ENCODE measurements at regions not wholly inside any gene's neighbourhood (a gene's known extent, or its start where the extent isn't known, plus 50 kb on each side); places are given as distances from the start of the nearest gene placed in this dataset.

- no peak for DNase-seq (ENCODE audit: low read depth)
- no peak overlapping the region for H3K4me3 ChIP-seq (ENCODE audit: low read depth, low read length)
- no peak for TF ChIP-seq MYC (IDR thresholded peaks at IDR 0.05; ENCODE audit: low read depth, low read length)
- no peak for TF ChIP-seq CTCF (IDR thresholded peaks at IDR 0.05; ENCODE audit: low read depth, low read length)
- no peak for TF ChIP-seq POLR2A (IDR thresholded peaks at IDR 0.05; ENCODE audit: extremely low read depth, insufficient read length)
- no peak for TF ChIP-seq MAX (IDR thresholded peaks at IDR 0.05; ENCODE audit: low read depth, low read length)
These were observed 71.6 kb upstream of the PDC start for GRCh38 chr1:186532466-186532865.

GRCh38 chr1:186531561-186532165, 70.7 kb upstream of the PDC start:
- no peak for DNase-seq (ENCODE audit: low read depth)
- H3K4me3 ChIP-seq (ENCODE audit: low read depth, low read length), result no peak overlapping the region
- TF ChIP-seq CTCF (IDR thresholded peaks at IDR 0.05; ENCODE audit: low read depth, low read length) (no peak), MYC (IDR thresholded peaks at IDR 0.05; ENCODE audit: low read depth, low read length) (no peak), POLR2A (IDR thresholded peaks at IDR 0.05; ENCODE audit: extremely low read depth, insufficient read length) (no peak), MAX (IDR thresholded peaks at IDR 0.05; ENCODE audit: low read depth, low read length) (no peak)

GRCh38 chr1:186530109-186530508, 69.2 kb upstream of the PDC start:
- no peak for DNase-seq (ENCODE audit: low read depth)
- TF ChIP-seq POLR2A (IDR thresholded peaks at IDR 0.05; ENCODE audit: extremely low read depth, insufficient read length), result no peak
- TF ChIP-seq MAX (IDR thresholded peaks at IDR 0.05; ENCODE audit: low read depth, low read length), result no peak
- TF ChIP-seq MYC (IDR thresholded peaks at IDR 0.05; ENCODE audit: low read depth, low read length), result no peak
- TF ChIP-seq CTCF (IDR thresholded peaks at IDR 0.05; ENCODE audit: low read depth, low read length), result no peak
- H3K4me3 ChIP-seq (ENCODE audit: low read depth, low read length), result no peak overlapping the region

GRCh38 chr1:186519982-186520381, 59.1 kb upstream of the PDC start:
- TF ChIP-seq CTCF (IDR thresholded peaks at IDR 0.05; ENCODE audit: low read depth, low read length) (no peak), MAX (IDR thresholded peaks at IDR 0.05; ENCODE audit: low read depth, low read length) (no peak), POLR2A (IDR thresholded peaks at IDR 0.05; ENCODE audit: extremely low read depth, insufficient read length) (no peak), MYC (IDR thresholded peaks at IDR 0.05; ENCODE audit: low read depth, low read length) (no peak)
- DNase-seq (ENCODE audit: low read depth), result no peak
- no peak overlapping the region for H3K4me3 ChIP-seq (ENCODE audit: low read depth, low read length)

- no peak for DNase-seq (ENCODE audit: low read depth)
- H3K4me3 ChIP-seq (ENCODE audit: low read depth, low read length), result no peak overlapping the region
- no peak for TF ChIP-seq POLR2A (IDR thresholded peaks at IDR 0.05; ENCODE audit: extremely low read depth, insufficient read length)
- no peak for TF ChIP-seq CTCF (IDR thresholded peaks at IDR 0.05; ENCODE audit: low read depth, low read length)
- no peak for TF ChIP-seq MYC (IDR thresholded peaks at IDR 0.05; ENCODE audit: low read depth, low read length)
- TF ChIP-seq MAX (IDR thresholded peaks at IDR 0.05; ENCODE audit: low read depth, low read length), result no peak
These were observed 58.0 kb upstream of the PDC start for GRCh38 chr1:186518822-186519381.

Measured in NB4 (cell line).